GM06990 (cell line): ENCODE measurements at regions not wholly inside any gene's neighbourhood (a gene's known extent, or its start where the extent isn't known, plus 50 kb on each side); places are given as distances from the start of the nearest gene placed in this dataset.
"Not testable (repeated sequence)": the region's sequence is repeated elsewhere in the genome, so short reads cannot be mapped to it uniquely, and the experiment has no call there.

ENCODE experiments used
- DNase-seq: peaks from one replicate; pipeline ENCODE4 v3.0.0-alpha.2; 2011; ENCODE audit not compliant: insufficient read length; ENCODE audit errors: extremely low read depth
- H3K27me3 ChIP-seq: replicated peaks from 2 replicates; pipeline ENCODE4 v1.6.0; 2011; ENCODE audit warnings: low read length; ENCODE audit not compliant: control insufficient read depth, insufficient read depth
- H3K36me3 ChIP-seq: 2 replicates; pipeline ENCODE4 v1.5.1; 2011; ENCODE audit warnings: low read length; ENCODE audit not compliant: control insufficient read depth, insufficient read depth
- H3K4me3 ChIP-seq: replicated peaks from 2 replicates; pipeline ENCODE4 v1.5.1; 2011; ENCODE audit warnings: low read depth, mild to moderate bottlenecking, control low read depth, low read length
- TF ChIP-seq, protein P1 (sequence below): IDR thresholded peaks from 2 replicates; pipeline ENCODE4 v1.5.1; 2011; ENCODE audit warnings: low read length, control low read depth, mild to moderate bottlenecking, inconsistent platforms; ENCODE audit not compliant: insufficient read depth, poor library complexity, severe bottlenecking

DNA sequence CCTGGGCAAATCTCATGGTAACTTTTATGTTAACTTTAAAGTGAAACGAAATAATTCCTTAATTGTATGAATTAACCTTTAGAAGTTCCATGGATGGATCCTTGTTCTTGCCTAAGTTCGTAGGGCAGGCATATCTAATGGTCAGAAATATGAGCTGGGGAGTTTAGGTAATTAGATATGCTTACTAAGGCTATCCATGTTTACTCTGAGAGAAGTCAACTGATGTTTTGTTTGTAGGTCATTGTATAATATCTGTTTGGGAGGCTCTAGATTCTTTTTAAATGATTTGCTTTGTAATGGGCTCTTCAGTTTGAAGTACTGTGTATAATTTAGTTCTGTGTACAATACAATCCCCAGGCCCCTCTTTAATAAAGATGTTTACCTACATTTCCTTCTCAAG, 117.0 kb downstream of the DCK start:
- TF ChIP-seq, protein P1, sequence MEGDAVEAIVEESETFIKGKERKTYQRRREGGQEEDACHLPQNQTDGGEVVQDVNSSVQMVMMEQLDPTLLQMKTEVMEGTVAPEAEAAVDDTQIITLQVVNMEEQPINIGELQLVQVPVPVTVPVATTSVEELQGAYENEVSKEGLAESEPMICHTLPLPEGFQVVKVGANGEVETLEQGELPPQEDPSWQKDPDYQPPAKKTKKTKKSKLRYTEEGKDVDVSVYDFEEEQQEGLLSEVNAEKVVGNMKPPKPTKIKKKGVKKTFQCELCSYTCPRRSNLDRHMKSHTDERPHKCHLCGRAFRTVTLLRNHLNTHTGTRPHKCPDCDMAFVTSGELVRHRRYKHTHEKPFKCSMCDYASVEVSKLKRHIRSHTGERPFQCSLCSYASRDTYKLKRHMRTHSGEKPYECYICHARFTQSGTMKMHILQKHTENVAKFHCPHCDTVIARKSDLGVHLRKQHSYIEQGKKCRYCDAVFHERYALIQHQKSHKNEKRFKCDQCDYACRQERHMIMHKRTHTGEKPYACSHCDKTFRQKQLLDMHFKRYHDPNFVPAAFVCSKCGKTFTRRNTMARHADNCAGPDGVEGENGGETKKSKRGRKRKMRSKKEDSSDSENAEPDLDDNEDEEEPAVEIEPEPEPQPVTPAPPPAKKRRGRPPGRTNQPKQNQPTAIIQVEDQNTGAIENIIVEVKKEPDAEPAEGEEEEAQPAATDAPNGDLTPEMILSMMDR, result no peak
- Histone ChIP-seq H3K4me3 (no peak overlapping the region), H3K36me3 (no peaks in the 10 kb centered on the region), H3K27me3 (no peaks in the 10 kb centered on the region)
- no peak for DNase-seq

DNA sequence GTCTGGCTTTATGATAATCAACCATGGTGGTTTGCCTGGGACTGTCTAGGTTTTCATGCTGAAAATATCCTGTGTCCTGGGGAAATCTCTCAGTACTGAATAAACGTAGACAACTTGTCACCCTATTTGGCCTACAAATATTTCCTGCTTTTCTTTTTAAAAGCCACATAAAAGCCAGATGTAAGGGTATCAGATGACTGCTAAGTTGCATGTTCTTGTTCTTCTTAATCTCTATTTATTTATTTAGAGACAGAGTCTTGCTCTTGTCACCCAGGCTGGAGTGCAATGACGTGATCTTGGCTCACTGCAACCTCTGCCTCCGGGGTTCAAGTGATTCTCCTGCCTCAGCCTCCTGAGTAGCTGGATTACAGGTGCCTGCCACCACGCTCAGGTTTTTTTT, 117.7 kb downstream of the DCK start:
- not testable (repeated sequence) for H3K27me3 ChIP-seq, DNase-seq, H3K36me3 ChIP-seq, H3K4me3 ChIP-seq

- H3K4me3 ChIP-seq, result no peak overlapping the region
- no peaks in the 10 kb centered on the region for H3K27me3 ChIP-seq
- TF ChIP-seq, protein P1, result peak; percentile 27
- no peaks in the 10 kb centered on the region for H3K36me3 ChIP-seq
- DNase-seq, result no peak
These were observed 119.8 kb downstream of the DCK start for GRCh38 chr4:71113294-71113693.

DNA sequence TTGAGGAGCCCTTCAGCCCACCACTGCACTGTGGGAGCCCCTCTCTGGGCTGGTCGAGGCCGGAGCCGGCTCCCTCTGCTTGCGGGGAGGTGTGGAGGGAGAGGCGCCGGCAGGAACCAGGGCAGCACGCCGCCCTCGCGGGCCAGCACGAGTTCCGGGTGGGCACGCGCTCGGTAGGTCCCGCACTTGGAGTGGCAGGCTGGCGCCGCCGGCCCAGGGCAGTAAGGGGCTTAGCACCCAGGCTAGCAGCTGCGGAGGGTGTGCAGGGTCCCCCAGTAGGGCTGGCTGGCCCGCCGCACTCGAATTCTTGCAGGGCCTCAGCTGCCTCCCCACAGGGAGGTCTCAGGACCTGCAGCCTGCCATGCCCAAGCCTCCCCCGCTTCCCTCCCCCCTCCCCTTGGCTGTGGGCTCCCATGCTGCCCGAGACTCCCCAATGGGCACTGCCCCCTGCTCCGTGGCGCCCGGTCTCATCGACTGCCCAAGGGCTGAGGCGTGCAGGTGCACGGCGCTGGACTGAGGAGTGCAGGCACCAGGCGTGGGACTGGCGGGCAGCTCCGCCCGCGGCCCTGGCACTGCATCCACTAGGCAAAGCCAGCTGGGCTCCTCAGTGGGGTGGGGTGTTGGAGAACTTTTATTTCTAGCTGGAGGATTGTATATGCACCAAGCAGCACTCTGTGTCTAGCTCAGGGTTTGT, 127.5 kb downstream of the DCK start:
- H3K27me3 ChIP-seq, result no peaks in the 10 kb centered on the region
- no peak overlapping the region for H3K4me3 ChIP-seq
- no peaks in the 10 kb centered on the region for H3K36me3 ChIP-seq
- TF ChIP-seq, protein P1, result no peak
- peak; percentile 4 for DNase-seq

DNA sequence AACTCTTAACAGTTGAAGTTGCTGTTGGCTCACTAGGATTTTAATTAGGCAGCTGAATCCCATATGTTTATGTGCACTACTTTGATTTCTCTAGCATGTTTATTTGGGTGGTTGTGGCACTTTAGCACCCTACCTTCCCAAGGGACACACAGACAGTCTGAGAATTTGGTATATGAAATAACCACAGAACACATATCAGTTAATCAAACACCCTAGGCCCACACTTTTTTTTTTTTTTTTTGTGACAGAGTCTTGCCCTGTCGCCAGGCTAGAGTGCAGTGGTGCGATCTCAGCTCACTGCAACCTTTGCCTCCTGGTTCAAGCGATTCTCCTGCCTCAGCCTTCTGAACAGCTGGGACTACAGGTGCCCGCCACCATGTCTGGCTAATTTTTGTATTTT, 130.5 kb downstream of the DCK start:
- Histone ChIP-seq H3K27me3 (no peaks in the 10 kb centered on the region), H3K36me3 (no peaks in the 10 kb centered on the region), H3K4me3 (no peak overlapping the region)
- no peak for DNase-seq
- TF ChIP-seq, protein P1, result no peak

- Histone ChIP-seq H3K4me3 (no peak overlapping the region), H3K27me3 (no peaks in the 10 kb centered on the region), H3K36me3 (no peaks in the 10 kb centered on the region)
- TF ChIP-seq, protein P1, result no peak
- no peak for DNase-seq
These were observed 131.7 kb downstream of the DCK start for GRCh38 chr4:71125137-71125536.
